GM23248 (cell line): ENCODE measurements at regions not wholly inside any gene's neighbourhood (a gene's known extent, or its start where the extent isn't known, plus 50 kb on each side); places are given as distances from the start of the nearest gene placed in this dataset.

Experiments
- EZH2 ChIP-seq: fragments of 200-600 bp; sonication (generic); IDR thresholded peaks from 2 replicates; pipeline ENCODE4 v1.6.1; 2018; ENCODE audit warnings: antibody characterized with exemption, mild to moderate bottlenecking; ENCODE audit not compliant: insufficient read depth, poor library complexity, severe bottlenecking
- EZH2phosphoT487 ChIP-seq: fragments of 200-600 bp; sonication (generic); IDR thresholded peaks from 2 replicates; pipeline ENCODE4 v1.6.1; 2018; ENCODE audit warnings: antibody characterized with exemption, moderate library complexity, mild to moderate bottlenecking, low read depth; ENCODE audit not compliant: insufficient read depth

DNA sequence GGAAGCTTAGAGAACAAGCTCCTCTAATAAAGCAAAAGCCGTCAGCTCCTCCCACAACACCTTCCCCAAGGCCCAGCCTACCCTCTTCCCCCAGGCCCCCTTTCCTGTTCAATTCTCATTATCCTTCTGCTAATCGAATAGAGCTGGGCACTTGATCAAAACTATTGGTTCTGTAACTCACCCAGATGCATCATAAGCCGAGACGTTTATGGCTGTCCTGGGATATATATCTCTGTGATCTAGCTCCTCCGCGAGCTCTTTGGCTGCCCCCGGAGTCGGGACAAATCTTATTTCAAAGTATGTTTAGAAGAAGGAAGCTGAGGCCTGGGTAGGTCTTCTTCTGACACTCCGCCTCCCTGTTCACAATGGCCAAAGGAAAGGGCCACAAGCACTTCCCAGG is 88.3 kb upstream of the KLHL29 start:
- TF ChIP-seq EZH2, result no peak
- TF ChIP-seq EZH2phosphoT487, result no peak
